Inflammatory macrophage (primary cell): ENCODE measurements at regions not wholly inside any gene's neighbourhood (a gene's known extent, or its start where the extent isn't known, plus 50 kb on each side); places are given as distances from the start of the nearest gene placed in this dataset.

Experiments
- DNase-seq, 2 donors: peaks; one replicate each; pipeline ENCODE4 v3.0.0-alpha.2; 2020 to 2022

DNA sequence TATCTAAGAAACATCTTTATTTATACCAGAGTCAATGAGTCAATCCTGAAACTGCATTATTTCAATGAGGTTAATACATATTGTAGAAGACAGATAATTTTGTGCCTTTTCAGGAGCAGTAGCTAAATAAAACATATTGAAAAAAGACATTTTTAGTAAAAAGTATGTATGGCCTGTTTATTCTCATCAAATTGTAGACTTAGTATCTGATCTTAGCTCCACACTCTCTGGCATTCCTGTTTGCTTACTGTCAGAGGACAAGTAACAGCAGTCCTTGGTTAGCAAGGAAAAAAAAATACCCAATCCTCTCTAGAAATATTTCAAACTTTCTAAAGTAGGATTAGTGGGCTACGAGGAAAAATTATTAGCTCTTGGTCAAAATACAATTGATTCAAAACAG lies 50.5 kb upstream of the GUCY1A1 start:
- no peak for DNase-seq

- DNase-seq = peak; percentile 29 to 55
Measured at GRCh38 chr4:155615081-155615887, 51.4 kb upstream of the GUCY1A1 start.

- no peak for DNase-seq
Measured at GRCh38 chr4:155614111-155614762, 52.4 kb upstream of the GUCY1A1 start.

- DNase-seq = no peak
Measured at GRCh38 chr4:155612074-155612473, 54.6 kb upstream of the GUCY1A1 start.

GRCh38 chr4:155611501-155611900 lies 55.1 kb upstream of the GUCY1A1 start:
- no peak for DNase-seq

DNA sequence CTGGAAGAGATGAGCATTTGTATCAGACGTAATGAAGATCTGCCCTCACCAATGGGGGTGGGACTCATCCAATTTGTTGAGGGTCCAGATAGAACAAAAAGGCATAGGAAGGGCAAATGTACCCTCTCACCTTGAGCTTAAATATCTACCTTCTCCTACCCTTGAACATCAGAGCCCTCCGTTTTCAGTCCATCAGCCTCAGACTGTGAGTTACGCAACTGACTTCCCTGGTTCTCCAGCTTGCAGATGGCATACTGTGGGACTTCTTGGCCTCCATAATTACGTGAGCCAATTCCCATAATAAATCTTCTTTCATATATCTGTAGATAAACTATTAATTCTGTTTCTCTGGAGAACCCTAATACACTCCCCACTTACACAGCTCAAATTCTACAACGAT lies 56.5 kb upstream of the GUCY1A1 start:
- no peak for DNase-seq

DNA sequence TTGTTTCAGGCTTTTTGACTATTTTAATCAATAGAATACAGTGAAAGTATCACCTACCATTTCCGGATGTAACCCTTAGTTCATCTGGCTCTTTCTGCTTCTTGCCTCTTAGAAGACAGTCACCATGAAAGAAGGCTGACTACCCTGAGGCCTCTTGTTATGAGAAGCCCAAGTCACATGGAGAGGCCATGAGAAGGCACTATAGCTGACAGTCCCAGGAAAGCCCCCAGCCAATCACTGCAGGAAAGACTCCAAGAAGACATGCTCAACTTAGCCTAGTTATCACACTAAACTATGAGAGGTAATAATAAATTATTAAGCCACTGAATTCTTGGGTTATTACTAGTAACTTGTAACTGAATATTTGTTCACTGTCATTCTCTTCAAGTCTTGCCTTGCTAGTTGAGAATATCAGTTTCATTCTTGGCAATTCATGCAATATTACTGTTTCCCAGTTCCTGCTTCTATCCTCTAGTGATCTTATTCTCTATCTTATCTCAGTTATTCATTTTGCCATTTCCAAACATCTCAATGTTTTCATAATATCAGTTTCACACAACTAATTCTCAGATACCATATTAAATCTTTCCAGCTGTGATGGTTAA lies 57.1 kb upstream of the GUCY1A1 start:
- DNase-seq = no peak

GRCh38 chr4:155608225-155608885 lies 58.3 kb upstream of the GUCY1A1 start:
- DNase-seq = no peak

DNA sequence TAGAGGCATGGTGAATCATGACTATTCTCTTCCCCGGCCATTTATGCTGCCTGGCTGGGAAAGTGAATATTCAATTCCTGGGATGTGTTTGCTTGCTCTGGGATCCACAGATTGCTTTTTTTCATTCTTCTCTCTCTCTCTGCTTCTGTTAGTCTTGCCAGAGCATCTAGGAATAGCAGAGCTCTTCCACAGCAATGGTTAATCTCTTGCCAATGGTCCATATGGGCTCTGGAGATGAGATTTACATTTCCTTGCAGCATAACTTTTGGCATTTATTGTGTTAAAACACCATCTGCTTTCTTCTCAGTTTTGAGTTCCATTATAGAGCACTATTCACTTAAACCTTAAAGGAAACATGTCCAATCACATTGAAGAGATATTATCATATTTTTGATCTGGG lies 59.2 kb upstream of the GUCY1A1 start:
- DNase-seq = no peak

GRCh38 chr4:155604718-155605626 lies 61.7 kb upstream of the GUCY1A1 start:
- DNase-seq = no peak

- DNase-seq = no peak
Measured at GRCh38 chr4:155603360-155603891, 63.2 kb upstream of the GUCY1A1 start.

DNA sequence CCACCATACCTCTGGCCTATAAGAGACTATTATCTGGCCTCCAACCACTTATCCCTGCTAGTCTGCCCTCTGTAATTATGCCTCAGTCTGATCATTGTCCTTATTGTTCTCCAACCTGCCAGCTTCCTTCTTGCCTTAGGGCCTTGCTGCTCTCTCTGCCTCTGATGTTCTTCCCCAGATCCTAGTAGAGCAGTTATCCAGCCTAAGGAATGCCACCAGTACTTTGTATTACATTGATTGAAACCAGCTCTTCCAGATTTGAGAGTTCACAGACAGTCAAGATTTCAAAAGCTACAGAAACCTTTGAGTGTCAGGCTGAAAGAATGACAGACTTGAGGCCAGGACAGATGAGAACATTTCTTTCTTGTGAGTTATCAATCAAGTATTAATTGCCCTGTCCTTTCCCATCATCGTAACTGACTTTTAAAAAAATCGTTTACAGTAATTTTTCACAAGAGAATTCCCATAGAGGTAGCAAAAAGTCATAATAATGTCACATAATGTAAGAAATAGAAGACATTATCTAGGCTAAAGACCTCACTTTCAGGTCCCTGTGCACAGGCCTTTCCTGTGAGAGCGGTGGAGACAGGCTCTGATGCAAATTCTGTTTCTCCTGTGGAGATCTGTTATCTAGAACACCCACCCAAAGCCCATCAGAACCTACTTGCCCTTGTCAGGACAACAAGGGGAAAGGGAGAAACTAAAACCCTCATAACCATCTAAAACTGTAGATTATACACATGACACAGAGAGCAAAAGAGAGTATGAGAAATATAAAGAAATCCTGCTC lies 64.1 kb upstream of the GUCY1A1 start:
- DNase-seq = no peak

GRCh38 chr4:155600244-155600643 lies 66.4 kb upstream of the GUCY1A1 start:
- no peak for DNase-seq

- DNase-seq = no peak
Measured at GRCh38 chr4:155599596-155599995, 67.1 kb upstream of the GUCY1A1 start.

DNA sequence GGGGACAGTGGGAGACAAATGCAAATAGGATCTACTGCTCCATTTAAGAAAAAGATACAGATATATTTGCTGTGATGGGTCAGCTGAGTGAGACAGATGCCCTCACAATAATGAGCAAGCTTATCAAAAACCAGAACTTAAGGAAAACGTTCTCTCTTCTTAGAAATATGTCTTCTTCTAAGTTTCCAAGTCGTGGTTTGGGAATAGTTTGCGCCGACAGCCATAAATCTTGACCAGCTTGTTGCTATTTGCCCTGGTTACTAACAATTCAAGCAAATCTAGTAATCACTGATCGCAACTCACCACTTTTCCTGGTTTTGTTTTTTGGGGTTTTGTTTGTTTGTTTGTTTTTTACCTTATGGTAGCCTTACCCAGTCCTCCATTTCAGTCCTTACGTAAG lies 67.6 kb upstream of the GUCY1A1 start:
- DNase-seq = no peak

GRCh38 chr4:155597933-155598451 lies 68.7 kb upstream of the GUCY1A1 start:
- no peak for DNase-seq

- no peak for DNase-seq
Measured at GRCh38 chr4:155597281-155597680, 69.4 kb upstream of the GUCY1A1 start.

- no peak for DNase-seq
Measured at GRCh38 chr4:155593793-155594192, 72.9 kb upstream of the GUCY1A1 start.

GRCh38 chr4:155592938-155593297 lies 73.7 kb upstream of the GUCY1A1 start:
- DNase-seq = no peak

- no peak for DNase-seq
Measured at GRCh38 chr4:155592179-155592937, 74.3 kb upstream of the GUCY1A1 start.
